GM12878 (cell line): ENCODE measurements at regions not wholly inside any gene's neighbourhood (a gene's known extent, or its start where the extent isn't known, plus 50 kb on each side); places are given as distances from the start of the nearest gene placed in this dataset.

ENCODE experiments used
- BRCA1 ChIP-seq: IDR thresholded peaks from 2 replicates; pipeline ENCODE4 v1.6.1; 2011; ENCODE audit warnings: low read depth, low read length, improper control_type of control experiment
- CBX5 ChIP-seq: sonication (generic); IDR thresholded peaks from 2 replicates; pipeline ENCODE4 v1.6.1; 2016; ENCODE audit warnings: low read depth, moderate library complexity, mild to moderate bottlenecking, inconsistent platforms
- DPF2 ChIP-seq: fragments of 450-650 bp; IDR thresholded peaks from 2 replicates; pipeline ENCODE4 v1.6.1; 2017; ENCODE audit warnings: mild to moderate bottlenecking
- EP300 ChIP-seq, 2 experiments: fragments of 150-350 bp in 1 of 2; IDR thresholded peaks; 2 replicates each; pipeline ENCODE4 v1.6.1; 2011 to 2012; ENCODE audit warnings: low read depth in 2 of 2, low read length in 2 of 2, borderline replicate concordance in 1 of 2, improper control_type of control experiment in 1 of 2, inconsistent platforms in 1 of 2; ENCODE audit not compliant: control insufficient read depth in 1 of 2
- POLR2AphosphoS5 ChIP-seq: IDR thresholded peaks from 2 replicates; pipeline ENCODE4 v1.6.1; 2011; ENCODE audit warnings: mild to moderate bottlenecking, low read length, inconsistent platforms
- TCF12 ChIP-seq: IDR thresholded peaks from 2 replicates; pipeline ENCODE4 v1.6.1; 2011; ENCODE audit warnings: low read depth, mild to moderate bottlenecking, low read length
- TF ChIP-seq, protein P1 (sequence below), 3 experiments: IDR thresholded peaks in 2 of 3; conservative IDR thresholded peaks in 1 of 3; 2 replicates each; pipeline ENCODE4 v1.5.1; 2011; ENCODE audit warnings: low read depth in 3 of 3, low read length in 3 of 3, mild to moderate bottlenecking in 3 of 3, control low read depth in 2 of 3, moderate library complexity in 2 of 3, inconsistent platforms in 1 of 3, mixed read lengths in 1 of 3; ENCODE audit not compliant: control insufficient read depth in 2 of 3, insufficient read depth in 1 of 3; ENCODE audit errors: extremely low read depth in 1 of 3

DNA sequence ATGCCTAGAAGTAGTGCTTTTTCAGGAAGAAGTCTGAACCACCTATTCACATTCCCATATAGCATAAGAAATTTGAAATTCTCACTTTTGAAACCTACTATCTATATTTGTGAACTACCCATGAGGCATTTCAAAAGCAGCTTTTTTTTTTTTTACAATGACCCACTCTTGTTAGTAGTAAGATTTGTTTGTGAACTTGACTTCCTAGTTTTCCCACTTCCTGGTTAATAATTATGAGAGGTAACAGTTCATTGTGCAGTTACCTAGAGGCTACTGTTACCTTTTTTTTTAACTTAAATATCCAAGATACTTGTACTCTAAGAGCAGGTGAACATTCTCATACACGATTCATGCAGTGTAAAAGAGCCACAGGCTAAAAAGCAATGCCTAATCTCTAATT lies 371.7 kb upstream of the ADGRL2 start:
- TF ChIP-seq CBX5 = no peak
- TF ChIP-seq DPF2 = no peak
- TF ChIP-seq EP300 (IDR thresholded peaks at IDR 0.05; ENCODE audit: borderline replicate concordance in 1 of 2, control insufficient read depth in 1 of 2, low read depth in 2 of 2, low read length in 2 of 2) = no peak
- TF ChIP-seq, protein P1, sequence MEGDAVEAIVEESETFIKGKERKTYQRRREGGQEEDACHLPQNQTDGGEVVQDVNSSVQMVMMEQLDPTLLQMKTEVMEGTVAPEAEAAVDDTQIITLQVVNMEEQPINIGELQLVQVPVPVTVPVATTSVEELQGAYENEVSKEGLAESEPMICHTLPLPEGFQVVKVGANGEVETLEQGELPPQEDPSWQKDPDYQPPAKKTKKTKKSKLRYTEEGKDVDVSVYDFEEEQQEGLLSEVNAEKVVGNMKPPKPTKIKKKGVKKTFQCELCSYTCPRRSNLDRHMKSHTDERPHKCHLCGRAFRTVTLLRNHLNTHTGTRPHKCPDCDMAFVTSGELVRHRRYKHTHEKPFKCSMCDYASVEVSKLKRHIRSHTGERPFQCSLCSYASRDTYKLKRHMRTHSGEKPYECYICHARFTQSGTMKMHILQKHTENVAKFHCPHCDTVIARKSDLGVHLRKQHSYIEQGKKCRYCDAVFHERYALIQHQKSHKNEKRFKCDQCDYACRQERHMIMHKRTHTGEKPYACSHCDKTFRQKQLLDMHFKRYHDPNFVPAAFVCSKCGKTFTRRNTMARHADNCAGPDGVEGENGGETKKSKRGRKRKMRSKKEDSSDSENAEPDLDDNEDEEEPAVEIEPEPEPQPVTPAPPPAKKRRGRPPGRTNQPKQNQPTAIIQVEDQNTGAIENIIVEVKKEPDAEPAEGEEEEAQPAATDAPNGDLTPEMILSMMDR (IDR thresholded peaks at IDR 0.05 in 2 of 3, conservative IDR thresholded peaks at IDR 0.05 in 1 of 3; ENCODE audit: control insufficient read depth in 2 of 3, extremely low read depth in 1 of 3, insufficient read depth in 1 of 3, low read depth in 3 of 3, low read length in 3 of 3) = no peak
- TF ChIP-seq TCF12 = no peak
- TF ChIP-seq BRCA1 = no peak
- no peak for TF ChIP-seq POLR2AphosphoS5
